ENCODE measurements at regions not wholly inside any gene's neighbourhood (a gene's known extent, or its start where the extent isn't known, plus 50 kb on each side); places are given as distances from the start of the nearest gene placed in this dataset.

GRCh38 chr13:72029981-72030380 is 163.0 kb upstream of the DACH1 start:
- Histone ChIP-seq H3K9ac (ENCODE audit: low read depth, low read length, poor library complexity, severe bottlenecking) (no peak overlapping the region), H3K36me3 (ENCODE audit: insufficient read depth, low read length) (no peaks in the 10 kb centered on the region), H3K27me3 (ENCODE audit: insufficient read depth, low read length, poor library complexity, severe bottlenecking) (no peaks in the 10 kb centered on the region), H3K4me3 (ENCODE audit: low read length, poor library complexity, severe bottlenecking) (no peak overlapping the region), H3K9me2 (replicated peaks; ENCODE audit: low read depth, low read length) (0 out of 2 replicates have a peak, but pooled peaks cover under 1% of the 10 kb centered on the region), H3K4me2 (ENCODE audit: low read depth, low read length, poor library complexity, severe bottlenecking) (no peak overlapping the region), H3K9me3 (ENCODE audit: insufficient read depth, low read depth, low read length) (0 out of 2 replicates have a peak, but pooled peaks cover 5% of the 10 kb centered on the region), H3F3A (ENCODE audit: low read depth) (no peaks in the 10 kb centered on the region), H3K79me2 (ENCODE audit: insufficient read depth, low read length) (no peaks in the 10 kb centered on the region), H2AFZ (ENCODE audit: low read length) (no peak overlapping the region), H3K4me1 (ENCODE audit: insufficient read depth, low read length, poor library complexity, severe bottlenecking) (no peaks in the 10 kb centered on the region), H4K20me1 (ENCODE audit: insufficient read depth, low read length, poor library complexity, severe bottlenecking) (no peaks in the 10 kb centered on the region)
- TF ChIP-seq, protein P1, sequence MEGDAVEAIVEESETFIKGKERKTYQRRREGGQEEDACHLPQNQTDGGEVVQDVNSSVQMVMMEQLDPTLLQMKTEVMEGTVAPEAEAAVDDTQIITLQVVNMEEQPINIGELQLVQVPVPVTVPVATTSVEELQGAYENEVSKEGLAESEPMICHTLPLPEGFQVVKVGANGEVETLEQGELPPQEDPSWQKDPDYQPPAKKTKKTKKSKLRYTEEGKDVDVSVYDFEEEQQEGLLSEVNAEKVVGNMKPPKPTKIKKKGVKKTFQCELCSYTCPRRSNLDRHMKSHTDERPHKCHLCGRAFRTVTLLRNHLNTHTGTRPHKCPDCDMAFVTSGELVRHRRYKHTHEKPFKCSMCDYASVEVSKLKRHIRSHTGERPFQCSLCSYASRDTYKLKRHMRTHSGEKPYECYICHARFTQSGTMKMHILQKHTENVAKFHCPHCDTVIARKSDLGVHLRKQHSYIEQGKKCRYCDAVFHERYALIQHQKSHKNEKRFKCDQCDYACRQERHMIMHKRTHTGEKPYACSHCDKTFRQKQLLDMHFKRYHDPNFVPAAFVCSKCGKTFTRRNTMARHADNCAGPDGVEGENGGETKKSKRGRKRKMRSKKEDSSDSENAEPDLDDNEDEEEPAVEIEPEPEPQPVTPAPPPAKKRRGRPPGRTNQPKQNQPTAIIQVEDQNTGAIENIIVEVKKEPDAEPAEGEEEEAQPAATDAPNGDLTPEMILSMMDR (conservative IDR thresholded peaks at IDR 0.05; ENCODE audit: low read length) = no peak
- no peak for TF ChIP-seq EZH2phosphoT487 (IDR thresholded peaks at IDR 0.05; ENCODE audit: borderline replicate concordance)

GRCh38 chr13:72025836-72026235 is 158.8 kb upstream of the DACH1 start:
- TF ChIP-seq EZH2phosphoT487 (IDR thresholded peaks at IDR 0.05; ENCODE audit: borderline replicate concordance) = no peak
- TF ChIP-seq, protein P1 (conservative IDR thresholded peaks at IDR 0.05; ENCODE audit: low read length) = no peak
- H3K79me2 ChIP-seq (ENCODE audit: insufficient read depth, low read length) = no peaks in the 10 kb centered on the region

DNA sequence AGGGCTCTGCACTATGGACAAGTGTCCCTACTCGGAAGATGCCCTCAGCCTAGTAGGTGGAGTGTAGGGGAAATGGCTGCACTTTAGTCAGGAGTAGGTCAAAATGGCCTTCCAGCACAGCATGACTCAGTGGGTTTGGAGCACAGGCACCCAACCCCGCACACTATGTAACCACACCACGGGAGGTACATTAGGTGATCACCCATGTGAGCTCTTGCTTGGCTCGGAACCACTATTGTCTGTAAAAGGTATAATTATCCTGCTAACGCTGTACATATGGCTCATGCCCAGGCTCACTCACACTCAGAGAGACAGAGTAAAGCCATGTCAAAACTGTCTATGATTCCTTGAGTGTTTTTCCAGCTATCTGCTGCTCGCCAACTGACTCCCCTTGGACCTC is 156.9 kb upstream of the DACH1 start:
- H4K20me1 ChIP-seq (ENCODE audit: insufficient read depth, low read length, poor library complexity, severe bottlenecking) = no peaks in the 10 kb centered on the region
- no peaks in the 10 kb centered on the region for H3K36me3 ChIP-seq (ENCODE audit: insufficient read depth, low read length)
- 0 out of 2 replicates have a peak, but pooled peaks cover 1% of the 10 kb centered on the region for H3K9me3 ChIP-seq (ENCODE audit: insufficient read depth, low read depth, low read length)
- H3K9me2 ChIP-seq (replicated peaks; ENCODE audit: low read depth, low read length) = no peaks in the 10 kb centered on the region
- no peaks in the 10 kb centered on the region for H3F3A ChIP-seq (ENCODE audit: low read depth)
- H3K79me2 ChIP-seq (ENCODE audit: insufficient read depth, low read length) = no peaks in the 10 kb centered on the region
- no peak overlapping the region for H3K4me3 ChIP-seq (ENCODE audit: low read length, poor library complexity, severe bottlenecking)
- H3K9ac ChIP-seq (ENCODE audit: low read depth, low read length, poor library complexity, severe bottlenecking) = no peak overlapping the region
- H3K4me2 ChIP-seq (ENCODE audit: low read depth, low read length, poor library complexity, severe bottlenecking) = no peak overlapping the region
- no peak overlapping the region for H2AFZ ChIP-seq (ENCODE audit: low read length)
- H3K4me1 ChIP-seq (ENCODE audit: insufficient read depth, low read length, poor library complexity, severe bottlenecking) = no peaks in the 10 kb centered on the region
- no peaks in the 10 kb centered on the region for H3K27me3 ChIP-seq (ENCODE audit: insufficient read depth, low read length, poor library complexity, severe bottlenecking)
- TF ChIP-seq EZH2phosphoT487 (IDR thresholded peaks at IDR 0.05; ENCODE audit: borderline replicate concordance) = no peak
- TF ChIP-seq, protein P1 (conservative IDR thresholded peaks at IDR 0.05; ENCODE audit: low read length) = no peak

More at GRCh38 chr13:72025836-72026235, 158.8 kb upstream of the DACH1 start:
- Histone ChIP-seq H3K4me2 (ENCODE audit: low read depth, low read length, poor library complexity, severe bottlenecking) (no peak overlapping the region), H3K4me3 (ENCODE audit: low read length, poor library complexity, severe bottlenecking) (no peak overlapping the region), H3K27me3 (ENCODE audit: insufficient read depth, low read length, poor library complexity, severe bottlenecking) (no peaks in the 10 kb centered on the region), H3F3A (ENCODE audit: low read depth) (no peaks in the 10 kb centered on the region), H3K9me2 (replicated peaks; ENCODE audit: low read depth, low read length) (no peaks in the 10 kb centered on the region), H2AFZ (ENCODE audit: low read length) (no peak overlapping the region), H3K9me3 (ENCODE audit: insufficient read depth, low read depth, low read length) (0 out of 2 replicates have a peak, but pooled peaks cover 5% of the 10 kb centered on the region), H3K36me3 (ENCODE audit: insufficient read depth, low read length) (no peaks in the 10 kb centered on the region), H4K20me1 (ENCODE audit: insufficient read depth, low read length, poor library complexity, severe bottlenecking) (no peaks in the 10 kb centered on the region), H3K4me1 (ENCODE audit: insufficient read depth, low read length, poor library complexity, severe bottlenecking) (no peaks in the 10 kb centered on the region), H3K9ac (ENCODE audit: low read depth, low read length, poor library complexity, severe bottlenecking) (no peak overlapping the region)

All from Loucy (cell line).